Stimulated activated CD4-positive, alpha-beta T cell treated with anti-CD3 and anti-CD28 coated beads, Interleukin-1b, Interleukin-23, amount 100 ng/mL, for 1 hour (primary cell): ENCODE measurements at regions not wholly inside any gene's neighbourhood (a gene's known extent, or its start where the extent isn't known, plus 50 kb on each side); places are given as distances from the start of the nearest gene placed in this dataset.

ENCODE experiments used
- DNase-seq, 2 donors: peaks; one replicate each; pipeline ENCODE4 v3.0.0-alpha.2; 2020; ENCODE audit warnings: low read depth in 2 of 2

DNA sequence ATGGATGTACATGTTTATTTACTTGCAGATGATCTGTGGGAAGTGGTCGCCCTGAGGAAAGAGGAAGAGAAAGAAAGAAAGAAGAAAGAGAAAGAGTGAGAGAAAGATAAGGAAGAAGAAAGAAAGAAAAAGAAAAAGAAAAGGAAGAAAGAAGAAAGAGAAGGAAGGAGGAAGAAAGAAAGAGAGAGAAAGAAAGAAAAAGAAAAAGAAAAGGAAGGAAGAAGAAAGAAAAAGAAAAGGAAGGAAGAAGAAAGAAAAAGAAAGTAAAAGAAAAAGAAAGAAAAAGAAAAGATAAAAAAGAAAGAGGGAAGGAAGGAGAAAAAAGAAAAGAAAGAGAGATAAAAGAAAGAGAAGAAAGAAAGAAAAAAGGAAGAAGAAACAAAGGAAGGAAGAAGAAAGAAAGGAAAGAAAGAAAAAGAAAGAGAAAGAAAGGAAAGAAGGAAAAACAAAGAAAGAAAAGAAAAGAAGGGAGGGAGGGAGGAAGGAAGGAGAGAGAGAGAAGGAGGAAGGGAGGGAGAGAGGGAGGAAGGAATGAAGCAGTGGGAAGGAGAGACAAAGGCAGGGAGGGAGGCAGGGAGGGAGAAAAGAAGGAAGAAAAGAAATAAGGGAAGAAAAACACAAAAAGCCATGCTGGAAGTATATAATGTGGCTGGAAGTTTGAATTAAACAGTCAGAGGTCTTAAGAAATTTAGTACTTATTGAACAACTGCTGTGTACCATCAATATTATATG, 976.6 kb downstream of the FAM181B start:
- DNase-seq: no peak

DNA sequence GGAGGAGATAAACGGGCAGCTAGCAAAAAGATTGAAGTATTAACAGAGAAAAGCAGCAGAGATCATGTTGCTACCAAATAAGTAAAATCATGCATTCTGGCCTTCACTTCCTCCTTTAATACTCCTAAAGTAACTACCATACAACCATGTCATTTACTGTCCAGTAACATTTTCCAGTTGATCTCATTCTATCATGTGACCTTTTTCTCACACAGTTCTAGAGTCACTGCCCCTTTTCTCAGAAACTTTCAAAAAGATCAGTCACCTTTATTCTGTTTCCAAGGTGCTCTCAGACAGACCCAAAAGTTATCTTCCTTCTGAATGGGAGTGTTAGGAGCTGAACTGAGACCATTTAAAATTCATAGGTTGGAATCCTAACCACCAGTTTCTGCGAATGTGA, 984.4 kb downstream of the FAM181B start:
- no peak for DNase-seq

DNA sequence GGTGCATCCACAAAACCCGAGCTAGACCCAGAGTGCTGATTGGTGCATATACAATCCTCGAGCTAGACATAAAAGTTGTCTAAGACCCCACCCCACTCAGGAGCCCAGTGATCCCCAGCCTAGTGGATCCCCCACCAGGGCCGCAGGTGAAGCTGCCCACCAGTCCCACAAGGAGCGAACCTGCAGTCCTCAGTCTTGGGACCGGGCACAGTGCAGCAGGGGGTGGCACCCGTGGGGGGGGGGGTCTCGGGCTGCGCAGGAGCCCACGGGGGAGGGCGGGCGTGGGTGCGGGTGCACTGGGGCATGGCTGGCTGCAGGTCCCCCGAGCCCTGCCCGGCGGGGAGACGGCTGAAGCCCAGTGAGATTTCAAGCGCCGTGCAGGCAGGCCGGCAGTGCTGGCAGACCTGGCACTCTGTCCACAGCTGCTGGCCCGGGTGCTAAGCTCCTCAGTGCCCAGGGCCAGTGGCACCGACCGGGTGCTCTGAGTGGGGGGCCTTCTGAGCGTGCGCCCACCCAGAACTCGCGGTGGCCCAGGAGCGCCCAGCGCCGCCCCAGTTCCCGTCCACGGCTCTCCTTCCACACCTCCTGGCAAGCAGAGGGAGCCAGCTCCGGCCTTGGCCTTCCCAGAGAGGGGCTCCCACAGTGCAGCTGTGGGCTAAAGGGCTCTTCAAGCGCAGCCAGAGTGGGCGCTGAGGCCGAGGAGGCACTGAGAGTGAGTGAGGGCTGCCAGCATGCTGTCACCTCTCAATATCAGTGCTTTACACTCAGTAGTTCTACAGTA, 989.1 kb downstream of the FAM181B start:
- no peak for DNase-seq

DNA sequence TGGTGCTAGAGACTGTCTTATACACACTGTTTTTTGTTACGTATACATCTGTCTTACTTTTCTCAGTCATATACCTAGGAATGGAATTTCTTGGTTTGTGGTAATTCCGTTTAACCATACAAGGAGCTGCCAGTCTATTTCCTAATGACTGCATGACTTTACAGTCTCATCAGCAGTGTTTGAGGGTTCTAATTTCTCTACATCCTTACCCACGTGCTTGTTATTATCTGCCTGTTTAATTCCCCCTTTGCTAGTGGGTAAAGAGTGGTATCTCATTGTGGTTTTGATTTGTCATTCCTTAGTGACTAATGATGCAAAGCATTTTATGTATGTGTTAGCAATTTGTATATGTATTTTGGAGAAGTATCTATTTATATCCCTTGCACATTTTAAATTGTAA, 1008.0 kb downstream of the FAM181B start:
- no peak for DNase-seq

DNA sequence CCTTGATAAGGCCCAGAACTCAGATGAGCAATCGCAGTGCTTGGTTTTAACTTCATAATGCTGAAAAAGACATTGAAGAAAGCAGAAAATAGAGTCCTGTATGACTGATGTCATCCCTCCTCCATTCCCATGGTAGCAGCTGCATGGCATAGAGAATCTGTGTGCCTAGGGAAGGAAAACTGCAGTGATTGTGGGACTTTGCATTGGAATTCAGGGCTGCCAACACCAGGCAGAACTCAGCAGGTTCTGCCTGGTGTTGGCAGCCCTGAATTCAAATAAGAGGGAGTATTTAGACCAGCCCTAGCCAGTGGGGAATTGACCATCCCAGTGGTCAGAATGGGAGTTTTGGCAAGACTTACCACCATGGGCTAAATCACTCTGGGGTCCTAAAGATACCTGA, 1016.0 kb downstream of the FAM181B start:
- DNase-seq: no peak

DNA sequence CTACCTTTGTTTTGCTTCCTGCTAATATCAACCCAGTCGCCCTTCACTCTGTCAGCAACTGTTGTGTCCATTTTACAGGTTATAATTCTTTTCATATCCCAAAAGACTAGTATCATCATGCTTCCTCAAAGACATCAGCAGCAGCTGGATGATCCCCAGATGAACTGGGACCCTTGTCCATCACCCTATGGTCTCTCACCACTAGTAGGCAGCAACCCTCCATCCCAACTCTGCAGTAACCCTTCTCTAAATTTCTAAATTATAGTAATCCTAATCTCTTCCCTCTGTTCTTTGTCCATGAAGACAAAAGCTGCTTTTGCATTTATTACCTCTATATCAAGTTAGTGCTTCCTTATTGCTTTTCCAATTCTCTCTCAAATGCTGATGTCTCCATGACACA, 1025.8 kb downstream of the FAM181B start:
- no peak for DNase-seq

DNA sequence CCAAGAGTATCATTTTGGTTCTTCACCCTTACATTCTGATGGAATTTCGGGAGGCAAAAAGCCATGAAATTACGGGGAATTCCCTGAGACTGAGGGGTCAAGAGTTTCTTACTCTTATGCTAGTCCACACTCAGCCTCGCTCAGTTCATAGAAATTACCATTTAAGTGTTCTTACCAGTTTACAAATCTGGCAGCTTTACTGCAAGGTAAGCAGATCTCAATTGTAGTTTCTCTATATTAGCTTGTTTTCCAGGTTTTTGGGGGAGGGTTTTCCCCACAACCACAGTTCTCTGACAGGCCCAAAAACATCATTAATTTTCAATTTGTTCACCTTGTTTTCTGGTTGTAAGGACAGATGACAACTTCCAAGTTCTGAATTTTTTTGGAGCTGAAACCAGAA, 1028.4 kb downstream of the FAM181B start:
- no peak for DNase-seq

DNA sequence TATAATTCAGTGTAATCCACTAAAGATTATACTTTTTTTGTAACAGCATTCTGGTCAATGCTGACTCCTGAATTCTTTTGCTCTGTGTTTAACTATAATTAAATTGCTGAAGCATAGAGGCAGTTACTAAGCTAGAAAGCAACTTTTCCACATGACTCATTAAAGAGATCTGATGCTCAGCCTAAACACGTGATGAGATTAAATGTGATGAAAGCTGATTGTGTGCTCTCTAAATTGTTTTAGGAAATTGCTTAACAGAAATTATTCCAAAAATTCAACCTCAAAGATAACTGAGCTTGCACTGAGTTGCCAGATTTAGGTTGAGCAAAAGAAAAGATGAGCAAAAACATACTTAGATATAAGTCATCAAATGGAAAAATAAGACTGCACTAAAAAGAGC, 1033.6 kb downstream of the FAM181B start:
- no peak for DNase-seq

DNA sequence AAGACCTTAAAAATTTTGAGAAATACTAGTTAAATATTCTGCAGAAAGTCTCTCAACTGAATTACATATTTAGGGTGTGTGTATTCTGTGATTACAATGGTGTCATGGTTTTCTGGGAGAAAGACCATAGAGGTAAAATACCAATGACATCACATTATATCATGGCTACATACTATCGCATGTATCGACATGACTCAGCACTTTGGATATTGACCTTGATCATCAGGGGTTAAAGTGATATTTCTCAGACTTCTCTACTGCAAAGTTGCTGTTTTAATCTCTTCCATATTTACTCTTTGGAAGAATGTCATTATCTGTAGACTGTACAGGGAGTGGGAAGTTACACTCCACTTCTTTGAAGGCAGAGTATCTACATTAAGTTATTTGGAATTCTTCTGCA, 1046.6 kb downstream of the FAM181B start:
- no peak for DNase-seq

DNA sequence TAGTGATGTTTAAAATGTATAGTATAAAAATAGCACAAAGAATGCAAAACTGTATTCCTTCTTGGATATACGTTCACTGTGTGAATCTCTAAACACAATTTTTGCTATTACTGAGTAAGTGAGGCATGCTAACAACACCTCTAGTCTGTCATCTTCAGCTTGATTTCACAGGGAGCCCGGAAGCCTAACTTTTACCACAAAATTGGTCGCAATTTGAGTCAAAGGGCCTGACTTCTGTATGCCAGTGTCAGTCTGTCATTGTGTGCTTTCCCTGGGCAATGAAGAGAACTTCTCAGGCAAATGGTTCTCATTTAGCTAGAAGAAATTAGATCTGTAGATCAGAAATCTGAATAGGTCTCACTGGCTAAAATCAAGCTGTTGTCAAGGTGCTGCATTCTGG, 1059.5 kb downstream of the FAM181B start:
- no peak for DNase-seq

DNA sequence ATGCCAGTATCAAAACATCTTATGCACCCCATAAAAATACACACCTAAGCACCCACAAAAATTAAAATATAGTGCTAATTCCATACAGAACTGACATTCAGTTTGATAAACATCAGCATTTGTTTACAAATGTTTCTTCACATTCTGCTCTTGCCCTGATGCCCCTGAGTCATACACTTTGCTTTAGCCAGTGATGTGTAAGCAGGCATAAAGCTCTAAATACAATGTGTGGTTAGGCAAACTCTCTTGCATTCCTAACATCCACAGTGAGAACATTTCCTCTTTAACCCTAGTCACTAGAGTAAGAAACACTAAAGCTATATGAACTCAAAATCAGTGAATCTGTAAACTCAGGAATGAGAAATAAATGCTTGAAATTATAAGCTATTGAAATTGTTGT, 1060.7 kb downstream of the FAM181B start:
- DNase-seq: no peak

DNA sequence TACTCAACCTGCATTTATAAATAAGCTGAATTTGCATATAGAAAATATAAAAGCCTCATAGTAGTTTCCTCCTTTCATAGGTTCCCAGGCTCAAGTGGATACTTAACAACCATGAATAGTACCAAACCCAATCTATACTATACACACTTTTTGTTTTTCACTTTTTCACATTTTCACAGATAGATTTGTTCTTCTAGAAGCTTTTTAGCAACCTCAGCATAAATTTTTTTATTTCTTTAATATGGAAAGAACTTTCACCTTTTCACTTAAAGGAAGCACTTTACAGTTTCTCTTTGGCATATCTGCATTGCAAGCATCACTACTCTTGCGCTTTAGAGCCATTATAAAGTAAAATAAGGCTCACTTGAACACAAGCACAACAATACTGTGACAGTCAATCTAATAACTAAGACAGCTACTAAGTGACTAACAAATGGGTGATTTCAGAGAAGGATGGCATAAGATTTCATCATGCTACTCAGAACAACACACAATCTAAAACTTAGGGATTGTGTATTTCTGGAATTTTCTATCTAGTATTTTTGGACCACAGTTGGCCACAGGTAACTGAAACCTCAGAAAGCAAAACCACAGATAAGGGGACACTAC, 1063.6 kb downstream of the FAM181B start:
- no peak for DNase-seq

DNA sequence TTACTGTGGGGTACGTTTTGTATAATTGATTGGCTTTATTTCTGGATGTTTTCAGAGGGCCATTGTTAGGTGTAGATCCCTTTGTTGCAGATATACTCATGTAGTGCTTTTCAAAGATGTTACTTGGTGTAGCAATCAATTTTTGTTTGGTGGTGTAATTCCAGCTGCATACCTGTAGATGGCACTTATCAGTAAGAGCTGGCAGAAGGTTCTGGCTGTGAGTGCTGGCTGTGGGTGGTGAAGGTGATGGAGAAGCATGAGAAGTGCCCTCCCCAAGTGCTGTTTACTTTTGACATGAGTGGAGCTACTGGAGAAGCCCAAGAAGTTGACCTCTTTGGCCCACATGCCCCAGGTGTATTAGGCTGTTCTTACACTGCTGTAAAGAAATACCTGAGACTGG, 1074.9 kb downstream of the FAM181B start:
- no peak for DNase-seq

DNA sequence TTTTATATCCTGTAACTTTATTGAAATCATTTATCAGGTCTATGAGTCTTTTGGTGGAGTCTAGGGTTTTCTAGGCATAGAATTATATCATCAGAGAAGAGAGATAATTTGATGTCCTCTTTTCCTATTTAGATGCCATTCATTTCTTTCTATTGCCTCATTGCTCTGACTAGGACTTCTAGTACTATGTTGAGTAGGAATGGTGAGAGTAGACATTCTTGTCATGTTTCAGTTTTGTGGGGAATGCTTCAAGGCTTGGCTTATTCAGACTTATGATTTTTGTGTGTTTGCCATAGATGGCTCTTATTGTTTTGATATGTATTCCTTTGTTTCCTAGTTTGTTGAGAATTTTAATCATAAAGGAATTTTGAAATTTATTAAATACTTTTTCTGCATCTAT, 1078.3 kb downstream of the FAM181B start:
- no peak for DNase-seq

DNA sequence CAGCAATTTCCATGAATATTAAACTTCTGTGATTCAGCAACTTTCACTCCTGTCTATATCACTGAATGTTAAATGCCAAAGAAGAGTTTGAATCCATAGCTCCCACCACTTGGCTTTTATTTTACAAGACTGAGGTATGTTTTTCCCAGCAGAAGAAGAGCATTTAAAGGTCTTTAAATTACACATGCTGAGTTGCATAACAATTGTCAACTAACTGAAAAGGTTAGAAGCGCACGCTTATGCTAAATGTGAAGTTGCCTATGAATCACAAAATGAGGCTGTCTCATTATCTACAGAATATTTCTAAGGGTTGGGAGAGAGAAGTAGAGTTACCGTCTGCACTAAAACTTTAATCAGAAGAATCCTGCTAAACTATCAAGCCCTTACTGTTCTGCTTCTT, 1086.3 kb downstream of the FAM181B start:
- no peak for DNase-seq

DNA sequence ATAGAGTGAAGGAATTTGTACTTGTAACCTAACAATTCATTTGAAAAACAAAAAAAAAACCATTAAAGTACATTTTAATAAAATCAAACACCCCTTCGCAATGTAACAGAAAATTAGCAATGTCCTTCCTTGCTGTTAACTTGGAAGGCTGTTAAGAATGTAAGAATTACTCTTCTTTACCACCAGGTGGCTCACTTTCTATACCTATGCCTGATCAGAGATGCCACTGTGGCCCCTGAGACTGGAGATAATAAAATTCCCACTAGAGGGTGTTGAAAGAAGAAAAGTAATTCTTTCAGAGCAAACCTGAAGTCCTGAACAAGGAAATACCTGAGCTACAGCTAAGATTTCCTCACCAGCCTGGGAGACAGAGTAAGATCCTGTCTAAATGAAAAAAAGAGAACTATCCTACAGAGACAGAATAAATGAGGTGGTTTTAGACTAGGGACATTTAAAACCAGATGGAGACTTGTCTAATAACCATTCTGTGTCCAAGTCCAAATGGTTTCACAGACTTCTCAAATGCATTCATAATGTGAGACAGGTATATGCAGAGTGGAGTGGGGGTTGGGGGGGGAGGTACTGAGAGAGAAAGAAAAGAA, 1089.3 kb downstream of the FAM181B start:
- no peak for DNase-seq

DNA sequence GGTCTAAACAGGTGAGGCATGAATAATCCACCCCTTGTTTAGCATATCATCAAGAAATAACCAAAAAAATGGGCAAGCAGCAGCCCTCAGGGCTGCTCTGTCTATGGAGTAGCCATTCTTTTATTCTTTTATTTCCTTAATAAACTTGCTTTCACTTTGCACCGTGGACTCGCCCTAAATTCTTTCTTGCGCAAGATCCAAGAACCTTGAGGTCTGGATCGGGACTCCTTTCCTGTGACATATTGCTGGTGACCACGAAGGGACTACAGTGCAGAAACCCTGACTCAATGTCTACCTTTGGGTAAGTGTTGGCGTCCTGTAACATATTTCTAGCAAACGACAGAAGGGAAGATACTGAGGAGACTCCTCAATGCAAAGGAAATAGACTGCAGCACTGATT, 1099.2 kb downstream of the FAM181B start:
- no peak for DNase-seq

DNA sequence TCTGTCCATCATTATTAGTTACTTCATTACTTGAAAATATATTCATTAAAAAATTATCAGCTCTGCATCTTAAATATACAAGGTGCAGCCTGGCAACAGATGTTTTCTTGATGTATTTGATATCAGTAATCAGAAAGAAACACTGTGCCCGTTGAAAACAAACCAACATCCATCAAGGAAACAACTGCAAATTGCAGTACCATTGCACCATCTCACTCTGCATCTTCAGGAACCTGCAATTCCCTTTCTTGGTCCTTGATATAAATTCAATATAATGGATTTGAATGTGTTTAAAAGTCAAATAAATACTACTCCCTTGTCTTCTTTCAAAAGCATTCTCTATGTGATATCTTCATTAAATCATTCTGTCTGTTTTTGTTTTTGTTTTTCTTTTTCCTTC, 1131.2 kb downstream of the FAM181B start:
- DNase-seq: no peak

DNA sequence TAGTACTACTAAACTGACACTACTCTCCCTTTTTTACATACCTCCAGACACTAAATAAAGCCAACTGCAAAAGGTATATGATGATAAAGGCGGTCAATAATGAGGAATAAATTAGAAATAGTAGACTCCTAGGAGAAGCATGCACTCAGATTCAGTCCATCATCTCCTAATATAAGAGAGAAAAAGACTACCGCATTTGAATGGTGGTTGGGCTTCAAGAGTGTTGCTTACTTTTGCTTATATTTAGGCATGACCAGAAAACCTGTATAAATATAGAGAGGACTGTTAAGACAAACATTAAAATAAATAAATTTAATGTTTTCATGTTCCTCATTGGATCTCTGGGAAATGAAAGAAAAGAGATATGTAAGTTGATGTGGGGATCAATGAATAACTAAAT, 1137.0 kb downstream of the FAM181B start:
- DNase-seq: no peak

DNA sequence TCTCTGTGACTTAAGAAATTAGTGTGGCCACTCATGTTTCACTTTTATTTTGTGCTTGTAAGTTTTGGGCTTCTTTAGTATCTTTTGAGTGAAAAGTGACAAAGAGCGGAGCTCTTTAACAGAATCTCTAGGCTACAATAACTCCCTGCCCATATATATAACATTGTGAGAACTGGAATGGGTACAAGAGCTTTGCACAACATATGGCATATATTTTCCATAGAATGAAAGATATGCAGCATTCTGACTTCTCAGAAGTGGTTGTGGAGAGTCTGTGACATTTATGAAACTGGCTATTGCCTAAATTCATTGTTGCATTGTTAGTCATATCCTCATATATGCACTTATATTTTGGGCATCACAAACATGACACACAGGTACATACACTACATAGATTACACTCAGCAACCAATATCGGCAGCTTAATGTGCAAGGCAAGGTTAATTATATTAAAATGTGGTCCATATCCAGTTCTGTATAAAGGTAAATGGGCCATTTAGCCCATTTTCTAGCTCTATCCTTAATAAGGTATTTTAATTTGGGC, 1148.2 kb downstream of the FAM181B start:
- no peak for DNase-seq

DNA sequence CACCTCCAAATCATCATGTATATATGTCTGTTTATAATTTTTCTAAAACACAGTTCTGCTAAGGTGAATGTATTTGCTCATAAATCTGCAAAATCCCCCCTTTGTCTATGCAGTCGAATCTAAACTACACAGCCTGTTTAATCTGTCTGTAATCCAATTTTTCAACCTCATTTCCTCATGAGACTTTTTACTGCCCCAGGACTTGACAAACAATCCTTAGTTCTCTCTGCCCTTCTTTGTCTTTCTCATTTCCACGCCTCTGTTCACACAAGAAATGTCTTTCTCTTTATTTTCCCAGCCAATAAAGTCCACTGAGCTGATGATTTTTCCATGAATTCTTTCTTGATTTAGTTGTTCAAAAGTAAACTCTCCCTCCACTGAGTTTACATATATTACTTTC, 1154.3 kb downstream of the FAM181B start:
- no peak for DNase-seq

DNA sequence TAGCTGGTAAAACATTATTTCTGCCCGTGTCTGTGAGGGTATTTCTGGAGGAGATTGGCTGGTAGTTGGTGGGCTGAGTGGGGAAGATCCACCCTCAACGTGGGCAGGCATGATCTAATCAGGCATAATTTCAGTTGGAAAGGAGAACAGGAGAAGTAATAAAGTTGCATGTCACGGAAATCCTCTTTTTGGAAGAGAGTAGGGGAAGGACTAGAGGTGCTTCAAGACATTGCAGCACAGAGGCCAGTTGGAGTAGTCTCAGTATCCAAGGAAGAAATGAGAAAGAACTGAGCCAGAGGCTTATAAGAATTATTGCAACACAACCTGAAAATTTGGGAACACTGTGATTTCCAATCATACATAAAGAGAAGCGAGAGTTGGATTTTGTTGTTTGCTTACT, 1155.1 kb downstream of the FAM181B start:
- DNase-seq: no peak
